GM23338 (cell line): ENCODE measurements at regions not wholly inside any gene's neighbourhood (a gene's known extent, or its start where the extent isn't known, plus 50 kb on each side); places are given as distances from the start of the nearest gene placed in this dataset.

Source experiments
- ATAC-seq: fragments of 200-7000 bp; cut with Tn5 transposase; 3 replicates; pipeline ENCODE4 v1.9.1; 2020
- DNase-seq: peaks from one replicate; pipeline ENCODE4 v3.0.0-alpha.2; 2015; ENCODE audit warnings: low spot score
- H2AFZ ChIP-seq: fragments of 200-600 bp; sonication (generic); 2 replicates; pipeline ENCODE4 v1.8.0; 2016; ENCODE audit warnings: antibody characterized with exemption, mild to moderate bottlenecking, moderate library complexity
- H3F3A ChIP-seq: fragments of 200-600 bp; sonication (generic); replicated peaks from 2 replicates; pipeline ENCODE4 v1.8.0; 2017; ENCODE audit warnings: antibody characterized with exemption, mixed run types, low read depth
- H3K27ac ChIP-seq: fragments of 200-600 bp; sonication (generic); 2 replicates; pipeline ENCODE4 v1.6.1; 2016; ENCODE audit warnings: low read depth
- H3K27me3 ChIP-seq: fragments of 200-600 bp; sonication (generic); 2 replicates; pipeline ENCODE4 v1.8.0; 2016; ENCODE audit warnings: mild to moderate bottlenecking, mixed run types, moderate library complexity; ENCODE audit not compliant: insufficient read depth
- H3K36me3 ChIP-seq: fragments of 200-600 bp; sonication (generic); 2 replicates; pipeline ENCODE4 v1.8.0; 2016; ENCODE audit warnings: mild to moderate bottlenecking; ENCODE audit not compliant: insufficient read depth
- H3K4me1 ChIP-seq: fragments of 200-600 bp; sonication (generic); 2 replicates; pipeline ENCODE4 v1.8.0; 2016; ENCODE audit warnings: mild to moderate bottlenecking, moderate library complexity; ENCODE audit not compliant: insufficient read depth
- H3K4me2 ChIP-seq: fragments of 200-600 bp; sonication (generic); 2 replicates; pipeline ENCODE4 v1.7.1; 2017; ENCODE audit warnings: mixed run types
- H3K4me3 ChIP-seq: fragments of 200-600 bp; sonication (generic); 2 replicates; pipeline ENCODE4 v1.6.1; 2016; ENCODE audit warnings: mixed run types
- H3K79me2 ChIP-seq: fragments of 200-600 bp; sonication (generic); replicated peaks from 2 replicates; pipeline ENCODE4 v1.8.0; 2017; ENCODE audit warnings: mild to moderate bottlenecking; ENCODE audit not compliant: insufficient read depth
- H3K9me2 ChIP-seq: fragments of 200-600 bp; sonication (generic); 2 replicates; pipeline ENCODE4 v1.8.0; 2017; ENCODE audit not compliant: insufficient read depth
- H4K20me1 ChIP-seq: fragments of 200-600 bp; sonication (generic); replicated peaks from 2 replicates; pipeline ENCODE4 v1.8.0; 2017; ENCODE audit warnings: mild to moderate bottlenecking; ENCODE audit not compliant: insufficient read depth
- H3K27ac Mint-ChIP-seq: 2 replicates; pipeline ENCODE4 v1.8.0; 2020; ENCODE audit warnings: inconsistent platforms, mild to moderate bottlenecking, moderate library complexity, mixed read lengths
- H3K27me3 Mint-ChIP-seq: 3 replicates; pipeline ENCODE4 v1.8.0; 2022; ENCODE audit warnings: low read depth, mild to moderate bottlenecking, moderate library complexity, mixed read lengths, inconsistent platforms; ENCODE audit not compliant: insufficient read depth, poor library complexity
- H3K36me3 Mint-ChIP-seq: 3 replicates; pipeline ENCODE4 v1.8.0; 2021; ENCODE audit warnings: low read depth, mild to moderate bottlenecking, inconsistent platforms, moderate library complexity, mixed read lengths
- H3K4me1 Mint-ChIP-seq: 3 replicates; pipeline ENCODE4 v1.8.0; 2020; ENCODE audit warnings: mild to moderate bottlenecking, inconsistent platforms, mixed read lengths
- H3K4me3 Mint-ChIP-seq: 3 replicates; pipeline ENCODE4 v1.8.0; 2021; ENCODE audit warnings: moderate library complexity, mild to moderate bottlenecking, inconsistent platforms, mixed read lengths
- H3K9me3 Mint-ChIP-seq: 3 replicates; pipeline ENCODE4 v1.8.0; 2020; ENCODE audit warnings: moderate library complexity, mild to moderate bottlenecking, inconsistent platforms, mixed read lengths
- CREB1 ChIP-seq: fragments of 250-450 bp; sonication (Bioruptor Pico); IDR thresholded peaks from 2 replicates; pipeline ENCODE4 v1.5.0; 2020; ENCODE audit warnings: low read depth, mild to moderate bottlenecking, moderate library complexity
- EZH2 ChIP-seq: fragments of 200-600 bp; sonication (generic); IDR thresholded peaks from one replicate; pipeline ENCODE4 v1.8.0; 2017; ENCODE audit warnings: antibody characterized with exemption, mild to moderate bottlenecking, low read depth; ENCODE audit not compliant: unreplicated experiment
- EZH2phosphoT487 ChIP-seq: fragments of 200-600 bp; sonication (generic); IDR thresholded peaks from one replicate; pipeline ENCODE4 v1.8.1; 2018; ENCODE audit warnings: antibody characterized with exemption; ENCODE audit not compliant: unreplicated experiment
- JUNB ChIP-seq: IDR thresholded peaks from one replicate; pipeline ENCODE4 v1.6.1; 2016; ENCODE audit warnings: antibody characterized with exemption; ENCODE audit not compliant: unreplicated experiment
- NANOG ChIP-seq: IDR thresholded peaks from 2 replicates; pipeline ENCODE4 v1.6.1; 2016; ENCODE audit warnings: antibody characterized with exemption, borderline replicate concordance
- POLR2AphosphoS5 ChIP-seq: IDR thresholded peaks from 2 replicates; pipeline ENCODE4 v1.6.1; 2016; ENCODE audit warnings: antibody characterized with exemption, low read depth
- STAT1 ChIP-seq: IDR thresholded peaks from one replicate; pipeline ENCODE4 v1.6.1; 2016; ENCODE audit warnings: antibody characterized with exemption; ENCODE audit not compliant: unreplicated experiment
- ZNF114 ChIP-seq: fragments of 250-450 bp; sonication (Bioruptor Pico); IDR thresholded peaks from 2 replicates; pipeline ENCODE4 v1.5.0; 2020; ENCODE audit warnings: mild to moderate bottlenecking, moderate library complexity
- ZNF331 ChIP-seq: fragments of 250-450 bp; sonication (Bioruptor Pico); IDR thresholded peaks from 2 replicates; pipeline ENCODE4 v1.5.0; 2020; ENCODE audit warnings: low read depth, mild to moderate bottlenecking, moderate library complexity
- TF ChIP-seq, protein P1 (sequence below): IDR thresholded peaks from one replicate; pipeline ENCODE4 v1.6.1; 2018; ENCODE audit warnings: antibody characterized with exemption; ENCODE audit not compliant: unreplicated experiment
- TF ChIP-seq, protein P2 (sequence below): fragments of 250-450 bp; sonication (Bioruptor Pico); IDR thresholded peaks from 2 replicates; pipeline ENCODE4 v1.5.0; 2020; ENCODE audit warnings: mild to moderate bottlenecking, moderate library complexity
- TF ChIP-seq, protein P3 (sequence below): IDR thresholded peaks from 2 replicates; pipeline ENCODE4 v1.6.1; 2016; ENCODE audit warnings: antibody characterized with exemption
- TF ChIP-seq, protein P4 (sequence below), 2 experiments: fragments of 200-600 bp in 1 of 2; sonication (generic) in 1 of 2; conservative IDR thresholded peaks; 2 replicates each; pipeline versions ENCODE4 v1.5.1 to v1.6.1; 2016 to 2017; ENCODE audit warnings: antibody characterized with exemption in 2 of 2, low read depth in 2 of 2, mild to moderate bottlenecking in 2 of 2, moderate library complexity in 1 of 2

DNA sequence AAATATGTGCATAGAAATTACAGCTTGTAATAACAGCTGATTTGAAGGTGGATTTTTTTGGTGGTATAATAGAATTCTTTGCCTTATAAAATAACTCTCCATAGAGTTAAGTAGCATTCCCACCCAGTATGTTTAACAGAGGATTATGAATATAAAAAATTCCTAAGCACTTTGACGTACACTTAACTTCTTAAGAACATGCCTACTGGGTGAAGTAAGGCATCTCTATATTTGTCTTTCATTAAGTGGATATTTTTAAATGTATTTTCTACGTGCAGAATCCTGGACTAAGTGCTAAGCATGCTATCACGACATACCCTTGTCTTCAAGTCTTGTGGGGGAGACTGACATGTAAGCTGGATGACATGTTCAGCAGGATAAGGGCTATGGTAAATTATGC, 217.7 kb upstream of the BMPER start:
- H3F3A ChIP-seq, result 0 out of 2 replicates have a peak, but pooled peaks cover 3% of the 10 kb centered on the region
- no peak for ATAC-seq
- Mint-ChIP-seq H3K27ac (no peak overlapping the region), H3K27me3 (no peaks in the 10 kb centered on the region), H3K36me3 (no peaks in the 10 kb centered on the region), H3K4me1 (no peaks in the 10 kb centered on the region), H3K4me3 (no peak overlapping the region), H3K9me3 (no peaks in the 10 kb centered on the region; the same call in 2 of the 3 replicates)
- H3K36me3 ChIP-seq, result no peaks in the 10 kb centered on the region
- H4K20me1 ChIP-seq, result no peaks in the 10 kb centered on the region
- no peaks in the 10 kb centered on the region; the same call in 1 of the 2 replicates for H3K9me2 ChIP-seq
- H2AFZ ChIP-seq, result no peak overlapping the region
- no peak for DNase-seq
- no peaks in the 10 kb centered on the region for H3K4me1 ChIP-seq
- no peaks in the 10 kb centered on the region for H3K79me2 ChIP-seq
- TF ChIP-seq STAT1 (no peak), ZNF114 (CRISPR knock-in tag) (no peak), EZH2phosphoT487 (no peak), CREB1 (no peak), POLR2AphosphoS5 (no peak), EZH2 (no peak), ZNF331 (CRISPR knock-in tag) (no peak), NANOG (no peak), JUNB (no peak)
- TF ChIP-seq, protein P1, sequence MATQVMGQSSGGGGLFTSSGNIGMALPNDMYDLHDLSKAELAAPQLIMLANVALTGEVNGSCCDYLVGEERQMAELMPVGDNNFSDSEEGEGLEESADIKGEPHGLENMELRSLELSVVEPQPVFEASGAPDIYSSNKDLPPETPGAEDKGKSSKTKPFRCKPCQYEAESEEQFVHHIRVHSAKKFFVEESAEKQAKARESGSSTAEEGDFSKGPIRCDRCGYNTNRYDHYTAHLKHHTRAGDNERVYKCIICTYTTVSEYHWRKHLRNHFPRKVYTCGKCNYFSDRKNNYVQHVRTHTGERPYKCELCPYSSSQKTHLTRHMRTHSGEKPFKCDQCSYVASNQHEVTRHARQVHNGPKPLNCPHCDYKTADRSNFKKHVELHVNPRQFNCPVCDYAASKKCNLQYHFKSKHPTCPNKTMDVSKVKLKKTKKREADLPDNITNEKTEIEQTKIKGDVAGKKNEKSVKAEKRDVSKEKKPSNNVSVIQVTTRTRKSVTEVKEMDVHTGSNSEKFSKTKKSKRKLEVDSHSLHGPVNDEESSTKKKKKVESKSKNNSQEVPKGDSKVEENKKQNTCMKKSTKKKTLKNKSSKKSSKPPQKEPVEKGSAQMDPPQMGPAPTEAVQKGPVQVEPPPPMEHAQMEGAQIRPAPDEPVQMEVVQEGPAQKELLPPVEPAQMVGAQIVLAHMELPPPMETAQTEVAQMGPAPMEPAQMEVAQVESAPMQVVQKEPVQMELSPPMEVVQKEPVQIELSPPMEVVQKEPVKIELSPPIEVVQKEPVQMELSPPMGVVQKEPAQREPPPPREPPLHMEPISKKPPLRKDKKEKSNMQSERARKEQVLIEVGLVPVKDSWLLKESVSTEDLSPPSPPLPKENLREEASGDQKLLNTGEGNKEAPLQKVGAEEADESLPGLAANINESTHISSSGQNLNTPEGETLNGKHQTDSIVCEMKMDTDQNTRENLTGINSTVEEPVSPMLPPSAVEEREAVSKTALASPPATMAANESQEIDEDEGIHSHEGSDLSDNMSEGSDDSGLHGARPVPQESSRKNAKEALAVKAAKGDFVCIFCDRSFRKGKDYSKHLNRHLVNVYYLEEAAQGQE, result no peak
- TF ChIP-seq, protein P2, sequence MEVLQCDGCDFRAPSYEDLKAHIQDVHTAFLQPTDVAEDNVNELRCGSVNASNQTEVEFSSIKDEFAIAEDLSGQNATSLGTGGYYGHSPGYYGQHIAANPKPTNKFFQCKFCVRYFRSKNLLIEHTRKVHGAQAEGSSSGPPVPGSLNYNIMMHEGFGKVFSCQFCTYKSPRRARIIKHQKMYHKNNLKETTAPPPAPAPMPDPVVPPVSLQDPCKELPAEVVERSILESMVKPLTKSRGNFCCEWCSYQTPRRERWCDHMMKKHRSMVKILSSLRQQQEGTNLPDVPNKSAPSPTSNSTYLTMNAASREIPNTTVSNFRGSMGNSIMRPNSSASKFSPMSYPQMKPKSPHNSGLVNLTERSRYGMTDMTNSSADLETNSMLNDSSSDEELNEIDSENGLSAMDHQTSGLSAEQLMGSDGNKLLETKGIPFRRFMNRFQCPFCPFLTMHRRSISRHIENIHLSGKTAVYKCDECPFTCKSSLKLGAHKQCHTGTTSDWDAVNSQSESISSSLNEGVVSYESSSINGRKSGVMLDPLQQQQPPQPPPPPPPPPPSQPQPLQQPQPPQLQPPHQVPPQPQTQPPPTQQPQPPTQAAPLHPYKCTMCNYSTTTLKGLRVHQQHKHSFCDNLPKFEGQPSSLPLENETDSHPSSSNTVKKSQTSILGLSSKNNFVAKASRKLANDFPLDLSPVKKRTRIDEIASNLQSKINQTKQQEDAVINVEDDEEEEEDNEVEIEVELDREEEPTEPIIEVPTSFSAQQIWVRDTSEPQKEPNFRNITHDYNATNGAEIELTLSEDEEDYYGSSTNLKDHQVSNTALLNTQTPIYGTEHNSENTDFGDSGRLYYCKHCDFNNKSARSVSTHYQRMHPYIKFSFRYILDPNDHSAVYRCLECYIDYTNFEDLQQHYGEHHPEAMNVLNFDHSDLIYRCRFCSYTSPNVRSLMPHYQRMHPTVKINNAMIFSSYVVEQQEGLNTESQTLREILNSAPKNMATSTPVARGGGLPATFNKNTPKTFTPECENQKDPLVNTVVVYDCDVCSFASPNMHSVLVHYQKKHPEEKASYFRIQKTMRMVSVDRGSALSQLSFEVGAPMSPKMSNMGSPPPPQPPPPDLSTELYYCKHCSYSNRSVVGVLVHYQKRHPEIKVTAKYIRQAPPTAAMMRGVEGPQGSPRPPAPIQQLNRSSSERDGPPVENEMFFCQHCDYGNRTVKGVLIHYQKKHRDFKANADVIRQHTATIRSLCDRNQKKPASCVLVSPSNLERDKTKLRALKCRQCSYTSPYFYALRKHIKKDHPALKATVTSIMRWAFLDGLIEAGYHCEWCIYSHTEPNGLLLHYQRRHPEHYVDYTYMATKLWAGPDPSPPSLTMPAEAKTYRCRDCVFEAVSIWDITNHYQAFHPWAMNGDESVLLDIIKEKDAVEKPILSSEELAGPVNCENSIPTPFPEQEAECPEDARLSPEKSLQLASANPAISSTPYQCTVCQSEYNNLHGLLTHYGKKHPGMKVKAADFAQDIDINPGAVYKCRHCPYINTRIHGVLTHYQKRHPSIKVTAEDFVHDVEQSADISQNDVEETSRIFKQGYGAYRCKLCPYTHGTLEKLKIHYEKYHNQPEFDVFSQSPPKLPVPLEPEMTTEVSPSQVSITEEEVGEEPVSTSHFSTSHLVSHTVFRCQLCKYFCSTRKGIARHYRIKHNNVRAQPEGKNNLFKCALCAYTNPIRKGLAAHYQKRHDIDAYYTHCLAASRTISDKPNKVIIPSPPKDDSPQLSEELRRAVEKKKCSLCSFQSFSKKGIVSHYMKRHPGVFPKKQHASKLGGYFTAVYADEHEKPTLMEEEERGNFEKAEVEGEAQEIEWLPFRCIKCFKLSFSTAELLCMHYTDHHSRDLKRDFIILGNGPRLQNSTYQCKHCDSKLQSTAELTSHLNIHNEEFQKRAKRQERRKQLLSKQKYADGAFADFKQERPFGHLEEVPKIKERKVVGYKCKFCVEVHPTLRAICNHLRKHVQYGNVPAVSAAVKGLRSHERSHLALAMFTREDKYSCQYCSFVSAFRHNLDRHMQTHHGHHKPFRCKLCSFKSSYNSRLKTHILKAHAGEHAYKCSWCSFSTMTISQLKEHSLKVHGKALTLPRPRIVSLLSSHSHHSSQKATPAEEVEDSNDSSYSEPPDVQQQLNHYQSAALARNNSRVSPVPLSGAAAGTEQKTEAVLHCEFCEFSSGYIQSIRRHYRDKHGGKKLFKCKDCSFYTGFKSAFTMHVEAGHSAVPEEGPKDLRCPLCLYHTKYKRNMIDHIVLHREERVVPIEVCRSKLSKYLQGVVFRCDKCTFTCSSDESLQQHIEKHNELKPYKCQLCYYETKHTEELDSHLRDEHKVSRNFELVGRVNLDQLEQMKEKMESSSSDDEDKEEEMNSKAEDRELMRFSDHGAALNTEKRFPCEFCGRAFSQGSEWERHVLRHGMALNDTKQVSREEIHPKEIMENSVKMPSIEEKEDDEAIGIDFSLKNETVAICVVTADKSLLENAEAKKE (CRISPR knock-in tag), result no peak
- TF ChIP-seq, protein P3, sequence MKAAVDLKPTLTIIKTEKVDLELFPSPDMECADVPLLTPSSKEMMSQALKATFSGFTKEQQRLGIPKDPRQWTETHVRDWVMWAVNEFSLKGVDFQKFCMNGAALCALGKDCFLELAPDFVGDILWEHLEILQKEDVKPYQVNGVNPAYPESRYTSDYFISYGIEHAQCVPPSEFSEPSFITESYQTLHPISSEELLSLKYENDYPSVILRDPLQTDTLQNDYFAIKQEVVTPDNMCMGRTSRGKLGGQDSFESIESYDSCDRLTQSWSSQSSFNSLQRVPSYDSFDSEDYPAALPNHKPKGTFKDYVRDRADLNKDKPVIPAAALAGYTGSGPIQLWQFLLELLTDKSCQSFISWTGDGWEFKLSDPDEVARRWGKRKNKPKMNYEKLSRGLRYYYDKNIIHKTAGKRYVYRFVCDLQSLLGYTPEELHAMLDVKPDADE, result no peak
- TF ChIP-seq, protein P4, sequence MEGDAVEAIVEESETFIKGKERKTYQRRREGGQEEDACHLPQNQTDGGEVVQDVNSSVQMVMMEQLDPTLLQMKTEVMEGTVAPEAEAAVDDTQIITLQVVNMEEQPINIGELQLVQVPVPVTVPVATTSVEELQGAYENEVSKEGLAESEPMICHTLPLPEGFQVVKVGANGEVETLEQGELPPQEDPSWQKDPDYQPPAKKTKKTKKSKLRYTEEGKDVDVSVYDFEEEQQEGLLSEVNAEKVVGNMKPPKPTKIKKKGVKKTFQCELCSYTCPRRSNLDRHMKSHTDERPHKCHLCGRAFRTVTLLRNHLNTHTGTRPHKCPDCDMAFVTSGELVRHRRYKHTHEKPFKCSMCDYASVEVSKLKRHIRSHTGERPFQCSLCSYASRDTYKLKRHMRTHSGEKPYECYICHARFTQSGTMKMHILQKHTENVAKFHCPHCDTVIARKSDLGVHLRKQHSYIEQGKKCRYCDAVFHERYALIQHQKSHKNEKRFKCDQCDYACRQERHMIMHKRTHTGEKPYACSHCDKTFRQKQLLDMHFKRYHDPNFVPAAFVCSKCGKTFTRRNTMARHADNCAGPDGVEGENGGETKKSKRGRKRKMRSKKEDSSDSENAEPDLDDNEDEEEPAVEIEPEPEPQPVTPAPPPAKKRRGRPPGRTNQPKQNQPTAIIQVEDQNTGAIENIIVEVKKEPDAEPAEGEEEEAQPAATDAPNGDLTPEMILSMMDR (conservative IDR thresholded peaks at IDR 0.05; ENCODE audit: low read depth in 2 of 2), result no peak
- no peak overlapping the region for H3K27ac ChIP-seq
- no peaks in the 10 kb centered on the region for H3K27me3 ChIP-seq
- H3K4me2 ChIP-seq, result no peak overlapping the region
- H3K4me3 ChIP-seq, result no peak overlapping the region
